DMS153 treated with DMSO at 0.1 percent for 48 hours (cell line): ENCODE measurements at regions not wholly inside any gene's neighbourhood (a gene's known extent, or its start where the extent isn't known, plus 50 kb on each side); places are given as distances from the start of the nearest gene placed in this dataset.
"Not testable (repeated sequence)": the region's sequence is repeated elsewhere in the genome, so short reads cannot be mapped to it uniquely, and the experiment has no call there.

Experiments used
- DNase-seq: peaks from one replicate; lab custom pipeline; 2025; ENCODE audit not compliant: unreplicated experiment; lab: John Stamatoyannopoulos, UW

DNA sequence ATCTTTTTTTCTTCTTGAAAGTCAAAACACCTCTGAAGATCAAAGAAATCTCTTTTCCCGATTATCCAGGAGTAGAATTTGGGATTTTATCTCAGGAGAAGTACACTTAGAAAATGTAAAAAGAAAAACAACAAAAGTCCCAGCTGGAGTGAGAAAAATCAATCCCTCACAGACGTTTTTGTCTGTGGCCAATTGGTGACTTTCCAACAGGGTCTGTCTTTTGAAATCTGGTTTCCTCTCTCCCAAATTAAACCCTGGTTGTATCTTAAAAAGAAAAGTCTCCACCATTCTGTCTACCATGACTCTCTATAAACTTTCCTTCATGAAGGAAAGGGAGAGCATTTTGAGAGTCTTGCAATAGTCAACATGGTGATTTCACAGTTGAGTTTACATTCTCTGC, 88.1 kb downstream of the DACT1 start:
- no peak for DNase-seq

GRCh38 chr14:58730792-58731464, 93.2 kb downstream of the DACT1 start:
- no peak for DNase-seq

DNA sequence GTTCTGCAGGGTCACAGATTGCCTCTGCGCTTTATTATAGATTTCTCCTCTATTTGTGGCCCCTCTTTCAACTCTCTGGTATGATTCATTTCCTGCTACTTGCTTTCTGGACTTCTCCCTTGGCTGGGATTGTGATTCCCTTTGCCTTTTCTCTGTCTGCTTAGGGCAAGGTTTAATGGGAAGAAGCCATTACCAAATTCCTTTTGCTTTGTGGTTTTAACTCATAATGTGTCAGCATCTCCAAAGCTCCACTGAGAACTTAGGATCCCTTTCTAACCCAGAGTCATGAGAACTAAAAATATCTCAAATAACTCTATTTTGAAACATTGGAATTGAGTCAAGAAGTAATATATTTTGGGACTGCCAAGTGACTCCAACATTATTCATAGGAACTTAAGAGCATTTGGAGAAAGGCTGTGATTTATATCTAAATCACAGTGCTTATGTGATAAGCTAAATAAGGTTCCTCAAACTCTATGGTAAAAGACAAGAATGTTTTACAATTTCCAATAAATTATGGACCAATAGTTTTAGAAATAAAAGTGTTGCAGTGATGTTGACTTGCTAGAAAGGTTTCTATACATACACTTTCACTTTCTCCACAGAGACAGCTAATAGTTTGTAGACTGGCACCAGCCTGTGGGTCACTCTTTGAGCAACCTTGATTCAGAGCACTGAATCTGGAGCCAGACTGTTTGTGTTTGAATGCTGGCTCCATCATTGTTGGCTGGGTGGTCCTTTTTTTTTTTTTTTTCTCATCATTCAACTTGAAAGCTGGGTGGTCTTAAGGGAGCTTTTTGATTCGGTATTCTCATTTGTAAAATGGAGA, 93.9 kb downstream of the DACT1 start:
- DNase-seq = no peak

GRCh38 chr14:58732387-58732786, 94.6 kb downstream of the DACT1 start:
- DNase-seq = no peak

DNA sequence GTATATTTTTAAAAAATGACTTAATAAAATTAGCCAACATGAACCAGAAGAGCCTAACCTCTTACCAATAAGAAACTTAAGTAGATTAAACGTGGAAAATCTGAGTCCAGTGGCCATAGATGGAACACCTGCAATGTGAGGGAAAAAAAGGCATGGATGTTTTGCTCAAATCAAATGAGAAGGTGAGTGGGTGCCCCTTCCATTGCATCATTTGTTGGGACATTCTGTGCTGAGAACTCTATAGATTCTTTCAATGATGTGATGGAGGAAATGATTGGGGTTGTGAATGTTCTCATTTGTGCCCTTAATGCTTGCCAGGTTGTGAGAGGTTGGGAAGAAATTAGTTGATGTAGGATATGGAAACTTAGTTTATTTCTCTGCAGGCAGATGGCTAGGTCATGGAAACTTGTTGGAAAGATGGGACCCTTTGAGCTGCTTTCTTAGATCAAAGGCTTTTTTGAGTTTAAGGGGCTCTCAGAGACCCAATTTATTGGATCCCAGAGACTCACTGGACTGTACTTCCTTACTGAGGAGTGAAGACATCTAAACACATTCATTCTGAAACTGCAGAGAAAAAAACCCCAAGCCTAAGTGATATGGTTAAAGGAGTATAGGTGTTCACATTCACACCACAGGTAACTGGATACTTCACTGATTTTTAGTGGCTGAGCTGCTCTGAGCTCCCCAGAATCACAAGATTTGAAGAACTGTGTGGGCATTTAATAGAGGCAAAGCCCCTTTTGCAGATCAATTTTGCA, 95.9 kb downstream of the DACT1 start:
- no peak for DNase-seq

- no peak for DNase-seq
These were observed 97.8 kb downstream of the DACT1 start for GRCh38 chr14:58735596-58735995.

- DNase-seq = no peak
These were observed 98.8 kb downstream of the DACT1 start for GRCh38 chr14:58736606-58737005.

DNA sequence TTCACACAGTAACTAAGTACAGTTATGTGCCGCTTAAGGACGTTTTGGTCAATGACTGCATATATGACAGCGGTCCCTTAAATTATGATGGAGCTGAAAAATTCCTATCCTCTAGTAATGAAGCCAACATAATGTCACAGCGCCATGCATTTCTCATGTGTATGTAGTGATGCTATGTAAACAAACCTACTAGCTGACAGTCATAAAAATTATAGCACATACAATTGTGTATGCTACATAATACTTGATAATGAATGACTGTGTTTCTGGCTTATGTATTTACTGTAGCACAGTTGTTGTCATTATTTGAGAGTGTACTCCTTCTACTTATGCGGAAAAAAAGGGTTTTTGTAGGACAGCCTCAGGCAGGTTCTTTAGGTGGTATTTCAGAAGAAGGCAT, 99.7 kb downstream of the DACT1 start:
- DNase-seq = no peak

DNA sequence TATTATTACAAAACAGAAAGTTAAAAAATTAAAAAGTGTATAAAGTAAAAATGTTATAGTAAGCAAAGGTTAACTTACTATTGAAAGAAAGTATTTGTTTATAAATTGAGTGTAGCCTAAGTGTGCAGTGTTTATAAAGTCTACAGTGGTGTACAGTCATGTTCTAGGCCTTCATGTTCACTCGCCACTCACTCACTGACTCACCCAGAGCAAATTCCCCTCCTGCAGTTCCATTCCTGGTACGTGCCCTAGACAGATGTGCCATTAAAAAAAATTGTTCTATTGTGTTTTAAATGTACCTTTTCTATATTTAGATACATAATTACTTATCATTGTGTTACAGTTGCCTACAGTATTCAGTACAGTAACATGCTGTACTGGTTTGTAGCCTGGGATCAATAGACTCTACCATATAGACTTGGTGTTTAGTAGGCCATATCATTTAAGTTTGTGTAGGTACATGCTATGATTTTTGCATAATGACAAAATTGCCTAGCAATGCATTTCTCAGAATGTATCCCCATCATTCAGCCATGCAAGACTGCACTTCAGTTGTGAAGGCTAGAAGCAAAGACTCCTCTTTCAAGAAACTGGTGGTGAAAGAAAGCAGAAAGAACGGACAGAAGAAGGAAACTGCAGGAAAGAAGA, 100.6 kb downstream of the DACT1 start:
- no peak for DNase-seq

- DNase-seq = no peak
These were observed 101.1 kb downstream of the DACT1 start for GRCh38 chr14:58738876-58739275.

- no peak for DNase-seq
These were observed 101.9 kb downstream of the DACT1 start for GRCh38 chr14:58739674-58740073.

- no peak for DNase-seq
These were observed 102.7 kb downstream of the DACT1 start for GRCh38 chr14:58740379-58740935.

GRCh38 chr14:58744801-58745394, 107.1 kb downstream of the DACT1 start:
- DNase-seq = no peak

DNA sequence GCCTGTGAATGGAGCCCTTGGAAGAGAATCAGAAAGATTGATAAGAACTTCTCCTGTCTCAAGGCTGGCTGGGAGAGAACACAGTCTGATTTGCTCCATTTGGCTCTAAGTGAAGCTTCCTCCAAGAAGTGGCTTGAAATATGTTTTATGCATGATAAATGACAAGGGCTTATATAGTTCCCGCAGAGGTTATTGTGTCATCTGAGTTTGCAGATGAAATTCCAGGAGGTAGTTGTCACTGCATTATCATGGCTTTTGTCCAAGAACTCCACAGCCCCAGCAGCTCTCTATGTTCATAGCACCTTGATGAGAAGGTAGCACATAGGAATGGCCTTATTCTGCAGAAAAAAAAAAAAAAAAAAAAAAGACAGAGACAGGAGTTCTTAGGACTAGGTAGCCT, 108.5 kb downstream of the DACT1 start:
- no peak for DNase-seq

- DNase-seq = no peak
These were observed 108.9 kb downstream of the DACT1 start for GRCh38 chr14:58746701-58747100.

DNA sequence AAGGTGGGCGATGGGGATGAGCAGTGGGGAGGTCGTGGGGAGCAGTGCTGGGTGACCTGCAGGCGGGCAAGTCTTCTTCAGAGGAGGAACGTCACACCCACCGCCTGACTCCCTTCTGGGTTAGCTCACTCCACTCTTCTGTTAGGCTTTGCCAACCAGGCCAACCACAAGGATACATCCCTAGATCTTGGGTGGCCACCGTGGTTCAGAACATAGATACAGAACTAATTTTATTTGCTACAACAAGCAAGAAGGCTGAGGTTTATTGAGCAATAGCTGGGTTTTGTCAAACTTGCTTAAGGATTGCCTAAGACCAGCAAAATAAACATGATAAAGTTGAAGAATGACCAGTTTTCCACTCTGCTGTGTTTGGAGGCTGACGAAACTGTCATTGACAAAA, 109.4 kb downstream of the DACT1 start:
- no peak for DNase-seq

DNA sequence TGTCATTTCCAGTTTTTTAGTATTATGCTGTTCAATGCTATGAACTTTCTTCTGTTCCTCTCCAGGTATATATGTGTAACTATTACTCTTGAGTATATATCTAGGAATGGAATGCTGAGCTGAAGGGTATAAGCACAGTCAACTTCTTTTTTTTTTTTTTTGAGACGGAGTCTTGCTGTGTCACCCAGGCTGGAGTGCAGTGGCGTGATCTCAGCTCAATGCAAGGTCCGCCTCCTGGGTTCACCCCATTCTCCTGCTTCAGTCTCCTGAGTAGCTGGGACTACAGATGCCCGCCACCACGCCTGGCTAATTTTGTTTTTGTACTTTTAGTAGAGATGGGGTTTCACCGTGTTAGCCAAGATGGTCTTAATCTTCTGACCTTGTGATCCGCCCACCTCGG, 110.5 kb downstream of the DACT1 start:
- not testable (repeated sequence) for DNase-seq

DNA sequence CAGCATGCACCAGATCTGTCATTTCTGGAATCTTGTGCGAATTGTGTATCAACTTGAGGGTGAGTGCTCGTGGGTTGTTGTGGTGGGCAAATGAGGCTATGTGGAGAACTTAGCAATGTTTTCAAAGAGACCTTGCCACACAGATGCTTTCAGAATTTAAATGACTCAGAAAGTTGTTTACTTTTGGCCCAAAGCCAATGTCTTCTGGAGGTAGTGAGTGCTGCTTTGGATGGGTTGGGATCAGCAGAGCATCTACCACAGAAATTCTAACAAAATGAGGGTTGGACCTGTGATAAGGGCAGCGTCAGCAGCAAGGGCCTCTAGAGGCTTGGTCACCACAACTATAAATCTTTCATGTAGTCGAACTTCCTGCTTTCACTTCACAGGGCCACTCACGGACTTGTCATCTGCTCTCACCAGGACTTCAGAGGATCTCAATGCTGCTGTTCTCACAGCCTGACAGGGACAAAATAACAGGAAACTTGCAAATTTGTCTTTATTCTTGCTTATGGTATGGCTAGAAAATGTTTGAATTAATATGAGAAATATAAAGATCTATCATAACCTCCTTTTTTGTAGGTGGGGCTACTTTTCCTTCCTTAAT, 111.4 kb downstream of the DACT1 start:
- peak; percentile 50 for DNase-seq

- no peak for DNase-seq
These were observed 112.8 kb downstream of the DACT1 start for GRCh38 chr14:58750321-58751269.
